Stomach (tissue), 4 donors: ENCODE measurements at regions not wholly inside any gene's neighbourhood (a gene's known extent, or its start where the extent isn't known, plus 50 kb on each side); places are given as distances from the start of the nearest gene placed in this dataset.
"Not testable (repeated sequence)": the region's sequence is repeated elsewhere in the genome, so short reads cannot be mapped to it uniquely, and the experiment has no call there.

Source experiments
- POLR2A ChIP-seq, 4 donors: fragments of 450-650 bp; IDR thresholded peaks; one replicate each; pipeline ENCODE4 v1.6.1; 2016; ENCODE audit warnings: antibody characterized with exemption in 4 of 4, control low read depth in 2 of 4, mild to moderate bottlenecking in 1 of 4, moderate library complexity in 1 of 4
- POLR2AphosphoS5 ChIP-seq, 3 donors: sonication (generic); formaldehyde crosslinking; IDR thresholded peaks; one replicate each; pipeline ENCODE4 v1.6.1; 2016; ENCODE audit warnings: antibody characterized with exemption in 3 of 3
- TF ChIP-seq, protein P1 (sequence below), 7 experiments: fragments of 450-650 bp in 4 of 7; fragments of 200-600 bp in 3 of 7; sonication (generic) in 3 of 7; IDR thresholded peaks; one replicate each; pipeline ENCODE4 v1.5.1; 2016 to 2019; ENCODE audit warnings: antibody characterized with exemption in 7 of 7, control low read depth in 2 of 7, mild to moderate bottlenecking in 1 of 7

DNA sequence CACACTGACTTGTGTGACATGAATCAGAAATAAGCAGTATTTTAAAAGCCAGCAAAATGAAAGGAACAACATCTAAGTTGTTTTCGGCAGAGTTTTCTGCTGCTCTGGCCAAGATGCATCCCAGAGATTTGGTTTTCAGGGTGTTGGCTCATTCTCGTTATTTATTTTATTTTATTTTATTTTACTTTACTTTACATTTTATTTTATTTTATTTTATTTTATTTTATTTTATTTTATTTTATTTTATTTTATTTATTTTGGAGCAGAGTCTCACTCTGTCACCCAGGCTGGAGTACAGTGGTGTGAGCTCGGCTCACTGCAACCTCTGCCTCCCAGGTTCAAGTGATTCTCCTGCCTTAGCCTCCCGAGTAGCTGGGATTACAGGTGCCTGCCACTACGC is 64.5 kb upstream of the CEP85L start:
- TF ChIP-seq, protein P1, sequence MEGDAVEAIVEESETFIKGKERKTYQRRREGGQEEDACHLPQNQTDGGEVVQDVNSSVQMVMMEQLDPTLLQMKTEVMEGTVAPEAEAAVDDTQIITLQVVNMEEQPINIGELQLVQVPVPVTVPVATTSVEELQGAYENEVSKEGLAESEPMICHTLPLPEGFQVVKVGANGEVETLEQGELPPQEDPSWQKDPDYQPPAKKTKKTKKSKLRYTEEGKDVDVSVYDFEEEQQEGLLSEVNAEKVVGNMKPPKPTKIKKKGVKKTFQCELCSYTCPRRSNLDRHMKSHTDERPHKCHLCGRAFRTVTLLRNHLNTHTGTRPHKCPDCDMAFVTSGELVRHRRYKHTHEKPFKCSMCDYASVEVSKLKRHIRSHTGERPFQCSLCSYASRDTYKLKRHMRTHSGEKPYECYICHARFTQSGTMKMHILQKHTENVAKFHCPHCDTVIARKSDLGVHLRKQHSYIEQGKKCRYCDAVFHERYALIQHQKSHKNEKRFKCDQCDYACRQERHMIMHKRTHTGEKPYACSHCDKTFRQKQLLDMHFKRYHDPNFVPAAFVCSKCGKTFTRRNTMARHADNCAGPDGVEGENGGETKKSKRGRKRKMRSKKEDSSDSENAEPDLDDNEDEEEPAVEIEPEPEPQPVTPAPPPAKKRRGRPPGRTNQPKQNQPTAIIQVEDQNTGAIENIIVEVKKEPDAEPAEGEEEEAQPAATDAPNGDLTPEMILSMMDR (IDR thresholded peaks at IDR 0.05) = not testable (repeated sequence)
- not testable (repeated sequence) for TF ChIP-seq POLR2A, POLR2AphosphoS5 (IDR thresholded peaks at IDR 0.05)
